22Rv1 (cell line): ENCODE measurements at regions not wholly inside any gene's neighbourhood (a gene's known extent, or its start where the extent isn't known, plus 50 kb on each side); places are given as distances from the start of the nearest gene placed in this dataset.

Experiments
- CTCF ChIP-seq: fragments of 450-650 bp; IDR thresholded peaks from 2 replicates; pipeline ENCODE4 v1.5.1; 2017; ENCODE audit warnings: mild to moderate bottlenecking
- ZFX ChIP-seq: fragments of 450-650 bp; IDR thresholded peaks from 2 replicates; pipeline ENCODE4 v1.6.1; 2017; ENCODE audit warnings: antibody characterized with exemption, borderline replicate concordance

GRCh38 chr11:27188696-27189095 lies 148.1 kb downstream of the BBOX1 start:
- TF ChIP-seq CTCF (no peak), ZFX (no peak)
